ENCODE measurements at regions not wholly inside any gene's neighbourhood (a gene's known extent, or its start where the extent isn't known, plus 50 kb on each side); places are given as distances from the start of the nearest gene placed in this dataset.

- no peak for DNase-seq (ENCODE audit: low spot score)
- no TSS peak for BruUV-seq (replicated peaks)
- H3K4me3 ChIP-seq (ENCODE audit: low read depth, low read length, poor library complexity, severe bottlenecking): no peak overlapping the region
- H3K9me3 ChIP-seq (ENCODE audit: low read length): no peaks in the 10 kb centered on the region
- ChIA-PET POLR2A (no interaction called here), CTCF (ENCODE audit: unreplicated experiment) (no interaction called here)
- no peak overlapping the region for H2AFZ ChIP-seq (ENCODE audit: low read length)
- no peaks in the 10 kb centered on the region for H3K36me3 ChIP-seq (ENCODE audit: insufficient read depth, low read length)
- no peaks in the 10 kb centered on the region for H3K4me1 ChIP-seq (ENCODE audit: insufficient read depth, low read length, poor library complexity, severe bottlenecking)
- H4K20me1 ChIP-seq (ENCODE audit: insufficient read depth, low read length): no peaks in the 10 kb centered on the region
- no peaks in the 10 kb centered on the region for H3K79me2 ChIP-seq (ENCODE audit: insufficient read depth, low read depth, low read length)
- intact Hi-C loops (cut with micrococcal nuclease; ENCODE audit: unreplicated experiment): no loop called here
- no peak overlapping the region for H3K27ac ChIP-seq (ENCODE audit: low read depth, low read length, poor library complexity, severe bottlenecking)
- H3K4me2 ChIP-seq (ENCODE audit: low read length): no peak overlapping the region
- no peak for TF ChIP-seq EZH2phosphoT487 (IDR thresholded peaks at IDR 0.05; ENCODE audit: borderline replicate concordance, low read depth, low read length)
- TF ChIP-seq CTCF (conservative IDR thresholded peaks at IDR 0.05; ENCODE audit: low read length): no peak
- no peaks in the 10 kb centered on the region for H3K9me2 ChIP-seq (ENCODE audit: insufficient read depth, low read length)
Measured at GRCh38 chr7:18370633-18371032, 124.9 kb upstream of the HDAC9 start.

- TF ChIP-seq EZH2phosphoT487 (IDR thresholded peaks at IDR 0.05; ENCODE audit: borderline replicate concordance, low read depth, low read length) (no peak), CTCF (conservative IDR thresholded peaks at IDR 0.05; ENCODE audit: low read length) (no peak)
- no peaks in the 10 kb centered on the region for H3K4me1 ChIP-seq (ENCODE audit: insufficient read depth, low read length, poor library complexity, severe bottlenecking)
- intact Hi-C loops (cut with micrococcal nuclease; ENCODE audit: unreplicated experiment): no loop called here
- H3K27ac ChIP-seq (ENCODE audit: low read depth, low read length, poor library complexity, severe bottlenecking): no peak overlapping the region
- no peak overlapping the region; the same call in 1 of the 2 replicates for H2AFZ ChIP-seq (ENCODE audit: low read length)
- no peak overlapping the region for H3K4me2 ChIP-seq (ENCODE audit: low read length)
- POLR2A ChIA-PET: no interaction called here
- no peak for DNase-seq (ENCODE audit: low spot score)
- no peaks in the 10 kb centered on the region for H3K9me3 ChIP-seq (ENCODE audit: low read length)
- CTCF ChIA-PET (ENCODE audit: unreplicated experiment): no interaction called here
- peaks cover 4% of the 10 kb centered on the region; the same call in 1 of the 2 replicates for H3K9me2 ChIP-seq (ENCODE audit: insufficient read depth, low read length)
- H3K4me3 ChIP-seq (ENCODE audit: low read depth, low read length, poor library complexity, severe bottlenecking): no peak overlapping the region
- H3K79me2 ChIP-seq (ENCODE audit: insufficient read depth, low read depth, low read length): no peaks in the 10 kb centered on the region
- no peaks in the 10 kb centered on the region for H3K36me3 ChIP-seq (ENCODE audit: insufficient read depth, low read length)
- no TSS peak for BruUV-seq (replicated peaks)
- H4K20me1 ChIP-seq (ENCODE audit: insufficient read depth, low read length): no peaks in the 10 kb centered on the region
Measured at GRCh38 chr7:18378989-18379605, 116.5 kb upstream of the HDAC9 start.

- no peak overlapping the region for H2AFZ ChIP-seq (ENCODE audit: low read length)
- no peaks in the 10 kb centered on the region for H3K9me3 ChIP-seq (ENCODE audit: low read length)
- no peak overlapping the region for H3K4me3 ChIP-seq (ENCODE audit: low read depth, low read length, poor library complexity, severe bottlenecking)
- H3K4me1 ChIP-seq (ENCODE audit: insufficient read depth, low read length, poor library complexity, severe bottlenecking): no peaks in the 10 kb centered on the region
- ChIA-PET CTCF (ENCODE audit: unreplicated experiment) (no interaction called here), POLR2A (interaction anchor here (0.7 to 1.6 kb wide), 2 partner anchors 11 to 18 kb away, joined by 3 to 5 read pairs; no protein-coding TSS in a partner anchor)
- intact Hi-C loops (cut with micrococcal nuclease; ENCODE audit: unreplicated experiment): no loop called here
- H3K36me3 ChIP-seq (ENCODE audit: insufficient read depth, low read length): no peaks in the 10 kb centered on the region
- H3K4me2 ChIP-seq (ENCODE audit: low read length): no peak overlapping the region
- no peaks in the 10 kb centered on the region for H3K79me2 ChIP-seq (ENCODE audit: insufficient read depth, low read depth, low read length)
- DNase-seq (ENCODE audit: low spot score): no peak
- H3K27ac ChIP-seq (ENCODE audit: low read depth, low read length, poor library complexity, severe bottlenecking): no peak overlapping the region
- BruUV-seq (replicated peaks): no TSS peak
- H3K9me2 ChIP-seq (ENCODE audit: insufficient read depth, low read length): no peaks in the 10 kb centered on the region
- H4K20me1 ChIP-seq (ENCODE audit: insufficient read depth, low read length): no peaks in the 10 kb centered on the region; the same call in 1 of the 2 replicates
- no peak for TF ChIP-seq CTCF (conservative IDR thresholded peaks at IDR 0.05; ENCODE audit: low read length)
- TF ChIP-seq EZH2phosphoT487 (IDR thresholded peaks at IDR 0.05; ENCODE audit: borderline replicate concordance, low read depth, low read length): no peak
Measured at GRCh38 chr7:18384491-18385143, 110.9 kb upstream of the HDAC9 start.
